MG63 (cell line): ENCODE measurements at regions not wholly inside any gene's neighbourhood (a gene's known extent, or its start where the extent isn't known, plus 50 kb on each side); places are given as distances from the start of the nearest gene placed in this dataset.

Source experiments
- DNase-seq: peaks from one replicate; pipeline ENCODE4 v3.0.0-alpha.2; 2020
- H3K27me3 ChIP-seq: fragments of 250-450 bp; sonication (Bioruptor Pico); 2 replicates; pipeline ENCODE4 v1.5.1; 2020; ENCODE audit warnings: mild to moderate bottlenecking, moderate library complexity
- H3K36me3 ChIP-seq: fragments of 250-450 bp; sonication (Bioruptor Pico); 2 replicates; pipeline ENCODE4 v1.5.1; 2020; ENCODE audit warnings: mild to moderate bottlenecking, moderate library complexity
- H3K4me3 ChIP-seq: fragments of 250-450 bp; sonication (Bioruptor Pico); 2 replicates; pipeline ENCODE4 v1.5.1; 2020; ENCODE audit warnings: mild to moderate bottlenecking, moderate library complexity
- H3K9me3 ChIP-seq: fragments of 250-450 bp; sonication (Bioruptor Pico); 2 replicates; pipeline ENCODE4 v1.5.1; 2020; ENCODE audit warnings: mild to moderate bottlenecking, moderate library complexity

DNA sequence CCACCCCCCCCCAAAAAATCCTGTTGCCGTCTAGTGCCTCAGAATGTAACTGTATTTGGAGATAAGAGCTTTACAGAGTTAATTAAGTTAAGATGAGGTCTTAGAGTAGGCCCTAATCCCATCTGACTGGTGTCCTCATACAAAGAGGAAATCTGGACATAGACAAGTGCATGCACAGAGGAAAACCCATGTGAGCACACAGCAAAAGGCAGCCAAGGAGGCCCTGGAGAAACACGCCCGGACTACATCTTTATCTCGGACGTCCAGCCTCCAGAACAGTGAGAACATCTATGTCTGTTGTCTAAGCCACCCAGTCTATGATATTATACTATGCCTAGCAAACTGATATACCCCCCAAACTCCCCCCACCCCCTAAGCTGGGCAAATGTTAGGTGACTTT lies 193.8 kb downstream of the KATNAL1 start:
- no peak overlapping the region for H3K4me3 ChIP-seq
- DNase-seq: no peak
- H3K27me3 ChIP-seq: no peaks in the 10 kb centered on the region
- H3K9me3 ChIP-seq: no peaks in the 10 kb centered on the region
- no peaks in the 10 kb centered on the region for H3K36me3 ChIP-seq

DNA sequence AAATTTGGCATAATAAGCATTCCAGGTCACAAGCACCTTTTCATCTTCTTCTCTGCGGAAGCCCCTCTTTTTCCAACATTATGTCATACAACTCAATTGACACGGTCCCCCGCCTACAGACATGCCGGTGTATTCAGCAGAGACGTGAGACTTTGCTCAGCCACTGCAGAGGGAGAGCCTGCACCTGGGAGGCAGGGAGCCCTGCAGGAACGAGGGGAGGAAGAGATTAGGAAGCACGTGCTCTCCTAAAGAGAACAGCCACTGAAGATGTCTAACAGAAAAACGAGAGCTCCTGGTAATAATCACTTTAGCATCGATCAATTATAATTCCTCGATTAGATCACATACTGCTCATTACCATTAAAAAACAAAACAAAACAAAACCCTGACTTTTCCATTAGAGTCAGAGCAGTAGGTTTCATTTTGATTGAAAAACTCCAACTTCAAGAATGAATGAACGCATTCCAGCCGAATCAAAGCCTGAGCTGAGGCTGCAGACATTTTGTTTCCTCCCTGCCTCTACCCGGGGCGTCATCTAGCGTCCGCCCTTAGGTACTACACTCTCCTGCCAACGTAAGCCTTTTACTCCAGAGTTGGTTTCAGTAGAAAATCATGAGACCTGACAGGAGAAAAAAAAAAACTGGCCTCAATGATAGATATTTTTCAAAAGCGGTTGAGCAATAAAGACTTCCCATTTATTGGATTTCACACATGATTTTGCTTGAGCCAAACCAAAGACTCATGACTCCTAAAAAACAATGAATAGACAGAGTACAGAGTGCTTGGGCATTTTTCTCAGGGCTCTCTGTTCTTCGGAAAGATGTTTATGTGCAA lies 194.5 kb downstream of the KATNAL1 start:
- no peak overlapping the region for H3K4me3 ChIP-seq
- no peaks in the 10 kb centered on the region for H3K27me3 ChIP-seq
- H3K9me3 ChIP-seq: no peaks in the 10 kb centered on the region
- H3K36me3 ChIP-seq: no peaks in the 10 kb centered on the region
- DNase-seq: peak; percentile 61

DNA sequence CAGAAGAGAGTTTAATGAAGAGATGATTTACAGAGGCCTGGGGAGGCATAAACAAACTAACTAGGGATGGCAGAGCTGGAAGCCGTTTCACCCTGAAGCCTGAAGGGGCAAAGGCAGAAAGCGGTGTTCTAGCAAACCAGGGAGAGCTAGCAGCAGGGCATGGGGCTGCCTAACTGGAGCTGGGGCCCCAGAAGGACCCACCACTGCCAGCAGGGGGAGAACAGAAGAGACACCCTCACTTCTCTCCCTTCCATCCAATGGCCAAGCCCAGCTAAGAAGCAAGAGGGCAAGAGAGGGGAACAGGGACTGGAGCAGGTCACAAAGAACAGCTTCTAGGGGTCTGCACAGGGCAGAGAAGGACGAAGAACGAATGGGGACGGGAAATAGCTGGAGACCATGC lies 195.5 kb downstream of the KATNAL1 start:
- no peak overlapping the region for H3K4me3 ChIP-seq
- no peaks in the 10 kb centered on the region for H3K36me3 ChIP-seq
- H3K9me3 ChIP-seq: no peaks in the 10 kb centered on the region
- no peak for DNase-seq
- no peaks in the 10 kb centered on the region for H3K27me3 ChIP-seq

DNA sequence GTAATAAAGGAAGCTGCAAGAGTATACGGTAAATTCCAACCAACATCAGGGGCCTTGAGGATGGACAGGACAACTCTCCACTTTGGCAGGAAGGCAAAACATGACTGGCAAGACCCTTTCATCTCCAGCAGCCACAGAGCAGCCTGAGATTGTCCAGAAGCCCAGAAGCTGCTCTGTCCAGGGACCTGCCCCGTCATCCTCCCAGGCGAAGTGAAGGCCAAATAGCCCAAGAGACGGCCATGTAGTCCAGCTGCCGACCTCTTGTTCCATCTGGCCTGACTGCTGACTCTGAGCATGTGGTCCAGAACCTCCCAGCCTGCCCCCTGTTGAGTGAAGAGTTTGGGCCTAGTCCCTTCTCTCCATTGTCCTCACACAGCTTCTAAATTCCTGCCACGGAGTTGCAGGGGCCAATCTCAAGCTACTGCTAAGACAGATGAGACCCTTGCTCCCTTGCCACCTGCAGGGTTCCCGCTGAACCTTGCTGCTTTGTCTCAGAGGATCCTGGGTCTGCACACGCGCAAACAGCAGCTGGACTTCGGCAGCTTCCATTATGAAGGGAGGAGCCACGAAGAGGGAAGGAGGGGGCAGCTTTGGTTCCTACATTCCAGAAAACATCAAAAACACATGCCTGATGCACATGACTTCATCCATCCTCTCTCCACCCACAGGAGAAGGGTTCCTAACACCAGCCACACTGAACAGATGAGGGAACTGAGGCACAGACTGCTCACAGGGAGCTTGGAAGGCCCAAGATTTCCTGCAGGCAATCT lies 196.9 kb downstream of the KATNAL1 start:
- Histone ChIP-seq H3K4me3 (no peak overlapping the region), H3K27me3 (no peaks in the 10 kb centered on the region), H3K9me3 (no peaks in the 10 kb centered on the region), H3K36me3 (no peaks in the 10 kb centered on the region)
- no peak for DNase-seq

DNA sequence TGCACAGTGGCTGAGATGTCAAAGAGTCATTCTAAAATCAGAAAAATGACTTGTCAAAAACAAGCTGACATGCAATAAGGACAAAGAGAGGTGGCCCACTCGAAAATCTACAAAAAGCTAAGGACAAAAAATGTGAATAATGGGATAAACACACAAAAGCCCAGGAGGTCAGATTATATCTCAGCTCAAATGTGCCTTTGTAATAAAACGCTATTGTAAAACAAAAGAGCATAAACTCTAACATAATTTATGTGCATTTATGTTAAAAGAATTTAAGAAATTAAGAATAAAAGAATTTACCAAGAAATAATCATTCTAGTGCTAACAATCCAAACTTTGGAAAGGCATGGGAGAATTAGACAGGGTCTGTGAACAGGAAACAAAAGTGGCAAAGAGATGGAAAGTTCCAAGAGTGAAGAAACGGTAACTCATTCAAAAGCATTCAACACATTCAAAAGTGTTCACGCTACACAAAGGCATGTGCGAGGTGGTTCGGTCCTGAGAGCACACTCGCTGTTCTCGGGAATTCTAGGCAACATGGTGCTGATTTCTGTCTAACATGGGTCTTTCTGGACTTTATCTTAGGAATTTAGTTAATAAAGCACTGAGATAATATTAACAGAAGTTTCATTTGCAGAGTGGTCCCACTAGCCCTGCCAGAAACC lies 197.7 kb downstream of the KATNAL1 start:
- H3K4me3 ChIP-seq: no peak overlapping the region

DNA sequence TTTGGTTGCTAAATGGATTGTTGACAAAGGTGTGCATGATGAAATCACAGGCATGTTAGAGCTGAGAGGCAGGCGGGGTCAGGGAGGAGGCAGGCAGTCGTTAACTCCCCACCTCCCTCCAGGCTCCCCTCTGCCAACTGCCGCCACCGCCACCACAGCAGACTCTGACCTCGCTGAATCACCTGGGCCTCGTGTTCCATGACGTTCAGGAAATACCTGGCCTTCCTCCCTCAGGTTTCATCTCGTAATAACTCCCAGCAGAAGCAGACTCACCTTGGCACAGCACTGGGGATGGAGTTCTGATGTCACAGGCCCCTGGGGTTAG lies 198.5 kb downstream of the KATNAL1 start:
- no peak for DNase-seq
- H3K4me3 ChIP-seq: no peak overlapping the region

More for the DNA sequence above, 197.7 kb downstream of the KATNAL1 start:
- no peak for DNase-seq
- Histone ChIP-seq H3K27me3 (no peaks in the 10 kb centered on the region), H3K36me3 (no peaks in the 10 kb centered on the region), H3K9me3 (no peaks in the 10 kb centered on the region)

DNA sequence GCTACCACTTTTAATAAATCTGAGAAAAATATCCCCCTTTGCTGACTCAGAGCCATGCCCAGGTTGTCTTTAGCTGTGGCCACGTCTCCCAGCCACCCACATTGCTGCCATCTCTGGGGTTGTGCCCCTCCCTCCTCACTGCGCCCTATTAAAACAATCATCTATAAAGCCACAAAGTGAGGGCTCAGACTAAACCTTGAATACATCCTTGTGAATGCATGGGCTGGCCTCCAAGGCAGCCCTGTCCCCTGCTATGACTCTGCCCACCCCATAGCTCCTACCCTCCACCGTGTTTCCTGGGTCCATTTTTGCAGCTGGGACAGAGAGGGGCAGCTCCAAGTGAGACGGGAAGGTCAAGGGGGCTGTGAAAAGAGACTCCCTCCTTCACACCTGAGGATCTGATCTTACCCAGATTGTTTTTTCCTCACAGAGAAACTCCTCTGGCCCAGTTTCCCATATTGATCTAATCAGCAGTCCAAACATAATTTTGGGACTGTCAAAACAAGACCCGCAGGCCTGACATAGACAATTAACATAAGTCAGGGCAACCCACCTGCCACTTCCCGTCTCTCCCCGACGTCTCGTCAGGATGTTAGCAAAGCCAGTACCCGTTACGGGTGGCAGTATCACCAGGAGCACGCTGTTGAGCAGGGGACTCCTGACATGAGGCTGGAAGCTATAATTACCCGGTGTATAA lies 199.0 kb downstream of the KATNAL1 start:
- no peaks in the 10 kb centered on the region for H3K9me3 ChIP-seq
- H3K27me3 ChIP-seq: no peaks in the 10 kb centered on the region
- DNase-seq: no peak
- no peaks in the 10 kb centered on the region for H3K36me3 ChIP-seq
- H3K4me3 ChIP-seq: no peak overlapping the region

More for the DNA sequence above, 198.5 kb downstream of the KATNAL1 start:
- H3K36me3 ChIP-seq: no peaks in the 10 kb centered on the region
- no peaks in the 10 kb centered on the region for H3K9me3 ChIP-seq
- H3K27me3 ChIP-seq: no peaks in the 10 kb centered on the region

DNA sequence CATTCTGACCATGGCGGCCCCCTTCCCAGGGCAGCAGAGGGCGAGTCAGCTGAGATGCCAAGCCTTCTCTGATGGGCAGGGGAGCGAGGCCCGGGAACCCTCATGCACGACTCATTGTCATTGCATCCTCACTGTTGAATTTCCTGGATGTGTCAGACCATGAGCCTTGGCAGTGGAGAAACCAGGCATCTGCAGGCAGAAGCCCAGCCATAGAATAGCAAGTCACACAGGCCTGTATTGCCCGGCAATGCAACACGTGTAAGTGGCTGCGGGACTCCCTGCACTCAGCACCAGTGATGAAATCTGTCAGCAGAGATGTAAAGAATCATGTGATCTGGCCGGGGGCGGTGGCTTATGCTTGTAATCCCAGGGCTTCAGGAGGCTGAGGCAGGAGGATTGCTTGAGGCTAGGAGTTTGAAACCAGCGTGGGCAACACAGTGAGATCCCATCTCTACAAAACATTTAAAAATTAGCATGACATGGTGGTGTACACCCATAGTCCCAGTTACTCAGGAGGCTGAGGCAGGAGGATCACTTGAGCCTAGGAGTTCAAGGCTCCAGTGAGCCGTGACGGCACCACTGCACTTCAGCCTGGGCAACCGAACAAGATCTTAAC lies 199.7 kb downstream of the KATNAL1 start:
- Histone ChIP-seq H3K9me3 (no peaks in the 10 kb centered on the region), H3K27me3 (no peaks in the 10 kb centered on the region), H3K36me3 (no peaks in the 10 kb centered on the region), H3K4me3 (no peak overlapping the region)
- peak; percentile 76 for DNase-seq

DNA sequence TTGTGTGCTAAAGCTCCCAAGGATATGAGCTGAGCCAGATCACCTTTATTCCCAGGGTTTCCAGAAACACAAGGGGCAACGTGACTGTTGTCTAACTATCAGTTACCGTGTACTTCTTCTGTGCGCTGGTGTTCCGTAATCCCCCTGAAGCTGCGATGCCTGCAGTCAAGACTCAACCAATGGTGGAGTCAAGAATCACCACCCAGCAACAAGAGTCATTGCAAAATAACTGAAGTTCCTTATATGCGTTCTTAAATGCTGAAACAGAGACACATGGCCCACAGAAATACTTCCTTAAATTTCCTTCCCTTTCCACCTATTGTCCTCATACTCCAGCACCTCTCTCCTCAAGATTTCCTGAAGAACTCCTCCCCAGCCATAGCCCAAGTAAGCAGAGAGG lies 200.2 kb downstream of the KATNAL1 start:
- no peaks in the 10 kb centered on the region for H3K9me3 ChIP-seq
- no peak overlapping the region for H3K4me3 ChIP-seq
- DNase-seq: no peak
- no peaks in the 10 kb centered on the region for H3K36me3 ChIP-seq
- no peaks in the 10 kb centered on the region for H3K27me3 ChIP-seq

DNA sequence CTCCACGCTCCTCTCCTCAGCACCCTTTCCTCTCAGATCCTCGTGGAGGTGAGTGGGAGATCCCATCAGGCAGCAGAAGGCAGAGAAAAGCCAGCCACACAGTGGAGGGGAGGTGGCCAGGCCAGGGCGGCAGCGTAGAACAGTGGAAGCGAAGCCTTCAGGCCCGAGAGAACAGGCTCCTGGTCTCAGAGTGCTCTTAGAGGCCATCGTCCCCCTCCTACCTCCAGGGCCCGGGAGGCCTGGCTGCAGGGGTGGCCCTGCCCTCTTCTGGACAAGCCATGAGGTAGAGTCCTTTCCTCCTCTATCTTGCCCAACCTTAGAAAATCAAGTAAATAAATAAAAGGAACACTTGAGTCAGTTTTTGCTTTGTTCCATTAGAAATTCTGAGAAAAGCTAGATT lies 202.0 kb downstream of the KATNAL1 start:
- Histone ChIP-seq H3K9me3 (no peaks in the 10 kb centered on the region), H3K36me3 (no peaks in the 10 kb centered on the region), H3K27me3 (no peaks in the 10 kb centered on the region), H3K4me3 (no peak overlapping the region)
- DNase-seq: no peak

DNA sequence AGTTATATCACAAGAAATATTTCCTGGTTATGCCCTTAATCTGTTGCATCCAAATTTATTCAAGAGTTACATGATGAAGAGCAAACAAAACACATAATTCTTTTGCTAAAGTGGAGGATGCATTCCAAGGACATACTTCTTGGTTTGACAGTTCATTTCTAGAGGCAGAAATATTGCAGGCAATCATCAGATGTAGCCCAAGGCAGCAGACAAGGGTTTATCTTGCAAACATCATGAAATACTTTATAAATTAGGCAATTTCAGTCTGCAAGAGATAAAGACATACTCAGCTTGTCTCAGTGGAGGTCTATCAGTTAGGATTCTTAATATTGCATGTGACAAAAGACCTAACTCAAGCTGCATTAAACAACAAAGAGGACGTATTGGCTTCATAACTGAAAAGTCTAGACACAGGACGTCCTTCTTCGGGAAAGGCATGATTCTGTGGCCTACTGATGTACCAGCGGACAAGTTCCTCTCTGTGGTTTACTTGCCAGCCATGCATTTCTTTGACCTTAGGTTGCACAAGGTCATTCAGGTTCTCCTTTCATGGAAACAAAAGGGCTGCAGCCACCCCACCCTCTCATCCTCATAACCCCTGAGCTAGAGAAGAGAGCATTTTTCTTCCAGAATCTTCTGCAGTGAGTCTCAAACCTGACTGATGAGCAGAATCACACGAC lies 204.1 kb downstream of the KATNAL1 start:
- Histone ChIP-seq H3K9me3 (no peaks in the 10 kb centered on the region), H3K27me3 (no peaks in the 10 kb centered on the region), H3K36me3 (no peaks in the 10 kb centered on the region), H3K4me3 (no peak overlapping the region)
- no peak for DNase-seq

DNA sequence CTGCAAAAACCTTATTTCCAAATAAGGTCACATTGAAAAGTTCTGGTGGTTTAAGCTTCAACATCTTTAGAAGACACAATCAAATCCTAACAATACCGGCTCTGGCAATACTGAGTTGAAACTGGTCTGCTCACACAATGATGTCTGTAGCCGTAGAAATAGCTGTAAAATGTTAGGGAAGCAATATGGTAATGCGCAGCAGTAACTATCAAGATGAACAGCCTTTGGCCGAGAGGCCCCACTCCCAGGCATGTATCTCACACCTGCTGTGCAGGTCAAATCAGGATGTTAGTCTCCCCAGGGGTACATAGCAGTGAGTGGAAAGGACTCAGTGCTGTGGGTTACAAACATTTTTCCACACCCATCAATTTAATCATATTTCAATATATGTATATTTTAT lies 207.1 kb downstream of the KATNAL1 start:
- Histone ChIP-seq H3K27me3 (no peaks in the 10 kb centered on the region), H3K9me3 (no peaks in the 10 kb centered on the region), H3K36me3 (no peaks in the 10 kb centered on the region), H3K4me3 (no peak overlapping the region)
- DNase-seq: no peak

DNA sequence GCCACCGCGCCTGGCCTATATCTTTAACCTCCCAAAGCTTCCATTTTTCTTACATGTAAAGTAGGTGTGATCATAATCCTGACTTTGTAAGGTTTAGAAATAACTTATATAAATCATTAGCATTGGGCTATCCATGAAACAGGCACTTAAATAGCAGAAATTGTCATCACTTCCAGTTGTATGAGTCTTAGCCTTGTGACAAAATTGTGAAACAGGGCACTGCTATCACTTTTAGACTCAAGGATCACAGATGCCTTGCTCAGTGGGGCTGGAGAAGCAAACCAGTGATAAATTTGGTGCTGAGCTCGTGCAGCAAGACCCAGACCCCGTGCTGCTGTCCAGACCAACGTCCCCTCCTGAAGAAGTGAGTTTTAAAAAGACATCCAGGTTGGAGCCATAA lies 209.7 kb downstream of the KATNAL1 start:
- no peaks in the 10 kb centered on the region for H3K9me3 ChIP-seq
- no peaks in the 10 kb centered on the region for H3K27me3 ChIP-seq
- no peaks in the 10 kb centered on the region for H3K36me3 ChIP-seq
- DNase-seq: no peak
- H3K4me3 ChIP-seq: no peak overlapping the region

DNA sequence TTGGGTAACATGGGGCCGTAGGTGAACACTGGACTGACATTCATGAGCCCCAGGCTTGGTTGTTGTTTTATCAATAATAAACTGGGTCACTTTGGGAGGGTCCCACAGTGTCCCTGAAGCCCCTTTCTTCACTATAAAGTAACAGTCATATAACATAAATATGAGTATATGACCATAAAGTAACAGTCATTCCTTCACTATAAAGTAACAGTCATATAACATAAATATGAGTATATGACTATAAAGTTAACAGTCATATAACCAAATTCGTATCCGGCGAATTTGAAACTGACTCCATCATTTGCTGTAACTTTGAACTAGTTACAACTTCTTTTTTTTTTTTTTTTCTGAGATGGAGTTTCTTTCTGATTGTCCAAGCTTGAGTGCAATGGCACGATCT lies 210.3 kb downstream of the KATNAL1 start:
- no peaks in the 10 kb centered on the region for H3K9me3 ChIP-seq
- no peaks in the 10 kb centered on the region for H3K36me3 ChIP-seq
- no peak for DNase-seq
- H3K4me3 ChIP-seq: no peak overlapping the region
- H3K27me3 ChIP-seq: no peaks in the 10 kb centered on the region

DNA sequence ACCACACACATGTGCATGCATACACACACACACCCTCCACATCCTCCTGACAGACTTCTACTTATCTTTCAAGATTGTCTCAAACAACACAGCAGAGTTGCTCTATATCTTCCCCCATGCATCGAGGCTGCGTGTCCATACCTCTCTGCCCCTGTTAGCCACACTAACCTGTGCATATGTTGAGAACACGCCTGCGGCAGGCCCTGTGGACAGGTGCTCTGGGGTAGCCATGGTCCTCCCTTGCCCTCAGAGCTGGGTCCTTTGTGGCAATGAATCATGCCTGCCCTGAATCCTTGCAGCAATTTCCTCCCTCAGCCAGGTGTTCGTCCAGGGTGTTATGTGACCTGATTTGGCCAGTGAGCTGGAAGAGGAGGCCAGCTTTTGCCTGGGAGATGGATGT lies 213.3 kb downstream of the KATNAL1 start:
- Histone ChIP-seq H3K27me3 (no peaks in the 10 kb centered on the region), H3K36me3 (no peaks in the 10 kb centered on the region), H3K4me3 (no peak overlapping the region), H3K9me3 (no peaks in the 10 kb centered on the region)
- no peak for DNase-seq

DNA sequence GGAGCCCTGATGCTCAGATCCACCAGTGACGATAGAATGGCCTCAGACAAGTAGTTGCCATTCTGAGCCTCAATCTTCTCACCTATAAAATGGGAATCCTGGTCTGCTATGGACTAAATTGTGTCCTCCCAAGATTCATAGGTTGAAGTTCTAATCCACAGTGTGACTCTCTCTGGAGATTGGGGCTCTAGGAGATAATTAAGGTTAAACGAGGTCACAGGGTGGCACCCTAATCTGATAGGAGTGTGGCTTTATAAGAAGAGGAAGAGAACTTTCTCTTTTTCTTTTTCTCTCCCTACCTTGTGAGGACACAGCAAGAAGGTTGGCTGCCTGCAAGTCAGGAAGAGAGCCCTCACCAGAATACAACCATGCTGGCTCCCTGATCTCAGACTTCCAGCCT lies 214.1 kb downstream of the KATNAL1 start:
- H3K36me3 ChIP-seq: no peaks in the 10 kb centered on the region
- DNase-seq: no peak
- H3K27me3 ChIP-seq: no peaks in the 10 kb centered on the region
- H3K9me3 ChIP-seq: no peaks in the 10 kb centered on the region
- no peak overlapping the region for H3K4me3 ChIP-seq
